HEK293T (cell line): ENCODE measurements at regions not wholly inside any gene's neighbourhood (a gene's known extent, or its start where the extent isn't known, plus 50 kb on each side); places are given as distances from the start of the nearest gene placed in this dataset.

ENCODE experiments used
- ELF4 ChIP-seq: fragments of 450-650 bp; IDR thresholded peaks from 2 replicates; pipeline ENCODE4 v1.6.1; 2017; ENCODE audit warnings: antibody characterized with exemption
- FOXA1 ChIP-seq: fragments of 450-650 bp; IDR thresholded peaks from 2 replicates; pipeline ENCODE4 v1.6.1; 2016; ENCODE audit warnings: mild to moderate bottlenecking
- FOXM1 ChIP-seq: fragments of 450-650 bp; IDR thresholded peaks from 2 replicates; pipeline ENCODE4 v1.6.1; 2017; ENCODE audit warnings: mild to moderate bottlenecking, borderline replicate concordance
- HDGF ChIP-seq: fragments of 450-650 bp; IDR thresholded peaks from 2 replicates; pipeline ENCODE4 v1.6.1; 2017; ENCODE audit warnings: antibody characterized with exemption, borderline replicate concordance
- SP1 ChIP-seq: fragments of 450-650 bp; IDR thresholded peaks from 2 replicates; pipeline ENCODE4 v1.6.1; 2017
- SUZ12 ChIP-seq: fragments of 450-650 bp; IDR thresholded peaks from 2 replicates; pipeline ENCODE4 v1.6.1; 2016; ENCODE audit warnings: mild to moderate bottlenecking
- TARDBP ChIP-seq: fragments of 450-650 bp; IDR thresholded peaks from 2 replicates; pipeline ENCODE4 v1.6.1; 2016
- ZNF384 ChIP-seq: fragments of 450-650 bp; IDR thresholded peaks from 2 replicates; pipeline ENCODE4 v1.6.1; 2016

DNA sequence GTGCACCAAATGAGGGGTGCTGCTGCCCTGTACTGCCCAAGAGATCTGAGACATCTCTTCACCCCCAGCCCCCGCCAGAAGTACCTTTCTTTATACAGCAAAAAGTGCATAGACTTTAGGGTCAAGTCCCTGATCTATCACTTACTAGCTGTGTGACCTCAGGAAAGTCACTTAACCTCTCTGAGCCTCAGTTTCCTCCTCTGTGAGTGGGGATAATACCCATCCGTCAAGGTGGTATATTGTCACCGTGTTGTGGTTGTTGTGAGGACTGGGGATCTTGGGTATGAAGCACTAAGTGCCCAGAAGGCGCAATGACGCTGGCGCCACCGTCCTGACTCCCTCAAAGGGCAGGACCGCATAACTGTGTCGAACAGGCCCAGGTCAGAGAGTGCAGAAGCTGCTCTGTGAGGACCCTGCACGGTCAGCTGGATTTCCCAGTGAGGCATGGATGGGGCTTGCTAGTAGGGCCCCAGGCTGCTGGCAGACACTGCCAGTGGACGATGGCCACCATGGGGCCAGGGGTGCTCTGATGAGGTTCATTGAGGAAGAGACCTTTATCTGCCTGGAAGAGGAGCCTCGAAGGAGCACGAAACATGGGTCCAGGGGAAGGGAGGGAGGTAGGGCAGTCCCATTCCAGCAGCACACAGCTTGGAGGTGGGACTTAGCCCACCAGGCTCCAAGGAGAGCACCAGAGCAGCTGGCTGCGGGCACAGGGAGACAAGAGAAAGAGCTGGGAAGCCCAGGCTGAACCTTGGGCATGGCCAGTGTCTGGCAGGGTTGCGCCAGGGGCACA is 61.8 kb upstream of the LAPTM4A start:
- TF ChIP-seq ELF4 (no peak), FOXA1 (no peak), SUZ12 (no peak), HDGF (no peak), TARDBP (no peak), SP1 (no peak), FOXM1 (no peak), ZNF384 (no peak)
